Vagina (tissue), 2 donors: ENCODE measurements at regions not wholly inside any gene's neighbourhood (a gene's known extent, or its start where the extent isn't known, plus 50 kb on each side); places are given as distances from the start of the nearest gene placed in this dataset.

Experiments used
- DNase-seq, 2 donors: peaks; one replicate each; pipeline ENCODE4 v3.0.0-alpha.2; 2017; ENCODE audit errors: extremely low spot score in 2 of 2
- H3K27ac ChIP-seq: fragments of 200-600 bp; sonication (generic); one replicate; pipeline ENCODE4 v1.5.1; 2019
- H3K27me3 ChIP-seq: fragments of 200-600 bp; sonication (generic); one replicate; pipeline ENCODE4 v1.5.1; 2019
- H3K36me3 ChIP-seq, 2 donors: fragments of 200-600 bp; sonication (generic); one replicate each; pipeline ENCODE4 v1.5.1; 2017 to 2019
- H3K4me1 ChIP-seq: fragments of 200-600 bp; sonication (generic); one replicate; pipeline ENCODE4 v1.5.1; 2019
- H3K4me3 ChIP-seq, 2 donors: fragments of 200-600 bp; sonication (generic); 1 replicate in 1 of 2; 2 replicates in 1 of 2; pipeline ENCODE4 v1.5.1; 2016 to 2019
- H3K9me3 ChIP-seq: fragments of 200-600 bp; sonication (generic); one replicate; pipeline ENCODE4 v1.5.1; 2019
- CTCF ChIP-seq, 3 experiments: fragments of 450-650 bp in 2 of 3; fragments of 200-600 bp in 1 of 3; sonication (generic) in 1 of 3; IDR thresholded peaks; one replicate each; pipeline ENCODE4 v1.5.1; 2017 to 2019; ENCODE audit warnings: antibody characterized with exemption in 3 of 3, mild to moderate bottlenecking in 2 of 3, moderate library complexity in 2 of 3
- POLR2A ChIP-seq, 2 donors: fragments of 450-650 bp; IDR thresholded peaks; one replicate each; pipeline ENCODE4 v1.6.1; 2017; ENCODE audit warnings: antibody characterized with exemption in 2 of 2, mild to moderate bottlenecking in 2 of 2, moderate library complexity in 2 of 2
- POLR2AphosphoS5 ChIP-seq, 2 donors: sonication (generic); formaldehyde crosslinking; IDR thresholded peaks; one replicate each; pipeline ENCODE4 v1.9.0; 2017; ENCODE audit warnings: antibody characterized with exemption in 2 of 2, mild to moderate bottlenecking in 2 of 2, low read depth in 1 of 2; ENCODE audit not compliant: insufficient read depth in 1 of 2
- intact Hi-C: fragments of 100-400 bp; cut with DNase I; formaldehyde crosslinking; loops from one replicate; pipeline ENCODE4 v1.15.1; 2023

- Histone ChIP-seq H3K9me3 (no peaks in the 10 kb centered on the region), H3K27me3 (no peaks in the 10 kb centered on the region), H3K27ac (no peak overlapping the region), H3K36me3 (no peaks in the 10 kb centered on the region), H3K4me1 (no peaks in the 10 kb centered on the region), H3K4me3 (no peak overlapping the region)
- TF ChIP-seq POLR2A (IDR thresholded peaks at IDR 0.05) (no peak), CTCF (IDR thresholded peaks at IDR 0.05) (no peak), POLR2AphosphoS5 (IDR thresholded peaks at IDR 0.05; ENCODE audit: insufficient read depth in 1 of 2, low read depth in 1 of 2) (no peak)
- DNase-seq, result no peak
- intact Hi-C loops, result no loop called here
Observed at GRCh38 chr1:201663491-201664113, 124.7 kb downstream of the NAV1 start.

GRCh38 chr1:201665036-201665435 lies 126.1 kb downstream of the NAV1 start:
- no peak for DNase-seq

GRCh38 chr1:201666102-201666501 lies 127.2 kb downstream of the NAV1 start:
- TF ChIP-seq CTCF (IDR thresholded peaks at IDR 0.05), result no peak
- TF ChIP-seq POLR2A (IDR thresholded peaks at IDR 0.05), result no peak
- no peak for TF ChIP-seq POLR2AphosphoS5 (IDR thresholded peaks at IDR 0.05; ENCODE audit: insufficient read depth in 1 of 2, low read depth in 1 of 2)
- no peaks in the 10 kb centered on the region for H3K36me3 ChIP-seq
- no peak overlapping the region for H3K27ac ChIP-seq
- H3K27me3 ChIP-seq, result no peaks in the 10 kb centered on the region
- intact Hi-C loops, result no loop called here
- no peaks in the 10 kb centered on the region for H3K9me3 ChIP-seq
- H3K4me1 ChIP-seq, result no peaks in the 10 kb centered on the region
- H3K4me3 ChIP-seq, result no peak overlapping the region
- no peak for DNase-seq

More at GRCh38 chr1:201665036-201665435, 126.1 kb downstream of the NAV1 start:
- Histone ChIP-seq H3K4me1 (no peaks in the 10 kb centered on the region), H3K36me3 (no peaks in the 10 kb centered on the region), H3K27ac (no peak overlapping the region), H3K27me3 (no peaks in the 10 kb centered on the region), H3K9me3 (no peaks in the 10 kb centered on the region), H3K4me3 (no peak overlapping the region)
- no peak for TF ChIP-seq CTCF (IDR thresholded peaks at IDR 0.05)
- no peak for TF ChIP-seq POLR2A (IDR thresholded peaks at IDR 0.05)
- no peak for TF ChIP-seq POLR2AphosphoS5 (IDR thresholded peaks at IDR 0.05; ENCODE audit: insufficient read depth in 1 of 2, low read depth in 1 of 2)
- intact Hi-C loops, result no loop called here

GRCh38 chr1:201666645-201667044 lies 127.7 kb downstream of the NAV1 start:
- Histone ChIP-seq H3K27me3 (no peaks in the 10 kb centered on the region), H3K4me1 (no peaks in the 10 kb centered on the region), H3K27ac (no peak overlapping the region), H3K36me3 (no peaks in the 10 kb centered on the region), H3K9me3 (no peaks in the 10 kb centered on the region), H3K4me3 (no peak overlapping the region)
- no peak for DNase-seq
- TF ChIP-seq POLR2AphosphoS5 (IDR thresholded peaks at IDR 0.05; ENCODE audit: insufficient read depth in 1 of 2, low read depth in 1 of 2) (no peak), POLR2A (IDR thresholded peaks at IDR 0.05) (no peak), CTCF (IDR thresholded peaks at IDR 0.05) (no peak)
- intact Hi-C loops, result no loop called here

- Histone ChIP-seq H3K9me3 (no peaks in the 10 kb centered on the region), H3K4me1 (no peaks in the 10 kb centered on the region), H3K27ac (no peak overlapping the region), H3K4me3 (no peak overlapping the region), H3K27me3 (no peaks in the 10 kb centered on the region), H3K36me3 (no peaks in the 10 kb centered on the region)
- TF ChIP-seq POLR2AphosphoS5 (IDR thresholded peaks at IDR 0.05; ENCODE audit: insufficient read depth in 1 of 2, low read depth in 1 of 2), result no peak
- no peak for TF ChIP-seq POLR2A (IDR thresholded peaks at IDR 0.05)
- no peak for TF ChIP-seq CTCF (IDR thresholded peaks at IDR 0.05)
- intact Hi-C loops, result no loop called here
- DNase-seq, result no peak
Observed at GRCh38 chr1:201667479-201667878, 128.6 kb downstream of the NAV1 start.
